Smooth muscle cell (in vitro differentiated cells): ENCODE measurements at regions not wholly inside any gene's neighbourhood (a gene's known extent, or its start where the extent isn't known, plus 50 kb on each side); places are given as distances from the start of the nearest gene placed in this dataset.

Experiments used
- DNase-seq: peaks from one replicate; lab custom pipeline; 2025; ENCODE audit not compliant: unreplicated experiment; lab: John Stamatoyannopoulos, UW
- H2AFZ ChIP-seq: fragments of 200-600 bp; sonication (generic); 2 replicates; pipeline ENCODE4 v1.6.0; 2016; ENCODE audit warnings: antibody characterized with exemption, low read depth, mild to moderate bottlenecking
- H3F3A ChIP-seq: fragments of 200-600 bp; sonication (generic); 2 replicates; pipeline ENCODE4 v1.6.0; 2017; ENCODE audit warnings: antibody characterized with exemption, low read depth
- H3K27ac ChIP-seq: fragments of 200-600 bp; sonication (generic); 2 replicates; pipeline ENCODE4 v1.5.1; 2016; ENCODE audit warnings: low read depth, mild to moderate bottlenecking
- H3K27me3 ChIP-seq: fragments of 200-600 bp; sonication (generic); 2 replicates; pipeline ENCODE4 v1.6.1; 2016; ENCODE audit warnings: low read depth, mild to moderate bottlenecking
- H3K36me3 ChIP-seq: fragments of 200-600 bp; sonication (generic); 2 replicates; pipeline ENCODE4 v1.5.1; 2016; ENCODE audit warnings: low read depth
- H3K4me1 ChIP-seq: fragments of 200-600 bp; sonication (generic); 2 replicates; pipeline ENCODE4 v1.5.1; 2016; ENCODE audit warnings: low read depth
- H3K4me2 ChIP-seq: fragments of 200-600 bp; sonication (generic); 2 replicates; pipeline ENCODE4 v1.6.0; 2016; ENCODE audit warnings: mild to moderate bottlenecking
- H3K4me3 ChIP-seq: fragments of 200-600 bp; sonication (generic); 2 replicates; pipeline ENCODE4 v1.5.1; 2016; ENCODE audit warnings: mild to moderate bottlenecking
- H3K79me2 ChIP-seq: fragments of 200-600 bp; sonication (generic); 2 replicates; pipeline ENCODE4 v1.6.0; 2016; ENCODE audit warnings: low read depth, mild to moderate bottlenecking
- H3K9ac ChIP-seq: fragments of 200-600 bp; sonication (generic); 2 replicates; pipeline ENCODE4 v1.6.0; 2016; ENCODE audit warnings: low read depth
- H3K9me3 ChIP-seq: fragments of 200-600 bp; sonication (generic); replicated peaks from 2 replicates; pipeline ENCODE4 v1.5.1; 2016; ENCODE audit warnings: low read depth
- H4K20me1 ChIP-seq: fragments of 200-600 bp; sonication (generic); 2 replicates; pipeline ENCODE4 v1.6.0; 2016; ENCODE audit warnings: low read depth
- WGBS: methylation state at CpG from one replicate; pipeline ENCODE4 v1.1.7; 2016; ENCODE audit warnings: low lambda C conversion rate; 5-methylcytosine and 5-hydroxymethylcytosine counted together
- TF ChIP-seq, protein P1 (sequence below): fragments of 200-600 bp; sonication (generic); IDR thresholded peaks from 2 replicates; pipeline ENCODE4 v1.5.1; 2017; ENCODE audit warnings: borderline replicate concordance, mild to moderate bottlenecking, antibody characterized with exemption; ENCODE audit not compliant: insufficient read depth, poor library complexity, severe bottlenecking

DNA sequence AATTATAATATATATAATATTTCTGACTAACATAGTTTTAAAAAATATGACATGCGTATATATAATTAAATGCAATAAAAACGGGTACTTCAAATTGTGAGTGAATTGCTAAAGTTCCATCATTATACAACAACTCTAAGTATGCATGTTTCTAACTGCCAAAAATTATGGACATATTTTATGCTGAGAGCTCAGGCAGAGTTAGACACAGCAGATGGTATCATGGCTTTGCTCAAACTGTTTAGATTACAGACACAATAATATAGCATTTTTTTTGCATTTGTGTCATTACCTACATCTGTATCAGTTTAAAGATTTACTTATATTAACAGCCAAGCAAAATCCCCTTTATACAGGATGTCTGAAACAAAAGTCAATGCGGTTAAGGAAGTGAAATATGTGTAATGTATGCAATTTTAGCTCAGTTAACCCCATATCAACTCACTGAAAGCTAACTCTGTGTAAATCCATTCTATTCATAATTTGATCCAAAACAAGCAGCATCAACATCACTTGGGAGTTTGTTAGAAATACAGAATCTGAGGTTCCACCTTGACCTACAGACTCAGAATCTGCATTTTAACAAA is 119.1 kb upstream of the CNKSR2 start:
- Histone ChIP-seq H3K4me2 (no peak overlapping the region), H3K79me2 (no peaks in the 10 kb centered on the region), H3K4me3 (no peak overlapping the region), H3K9me3 (no peaks in the 10 kb centered on the region), H3K27ac (no peak overlapping the region), H3F3A (no peaks in the 10 kb centered on the region), H3K4me1 (no peaks in the 10 kb centered on the region), H3K36me3 (no peaks in the 10 kb centered on the region), H2AFZ (no peak overlapping the region), H4K20me1 (no peaks in the 10 kb centered on the region), H3K9ac (no peak overlapping the region), H3K27me3 (no peaks in the 10 kb centered on the region)
- TF ChIP-seq, protein P1, sequence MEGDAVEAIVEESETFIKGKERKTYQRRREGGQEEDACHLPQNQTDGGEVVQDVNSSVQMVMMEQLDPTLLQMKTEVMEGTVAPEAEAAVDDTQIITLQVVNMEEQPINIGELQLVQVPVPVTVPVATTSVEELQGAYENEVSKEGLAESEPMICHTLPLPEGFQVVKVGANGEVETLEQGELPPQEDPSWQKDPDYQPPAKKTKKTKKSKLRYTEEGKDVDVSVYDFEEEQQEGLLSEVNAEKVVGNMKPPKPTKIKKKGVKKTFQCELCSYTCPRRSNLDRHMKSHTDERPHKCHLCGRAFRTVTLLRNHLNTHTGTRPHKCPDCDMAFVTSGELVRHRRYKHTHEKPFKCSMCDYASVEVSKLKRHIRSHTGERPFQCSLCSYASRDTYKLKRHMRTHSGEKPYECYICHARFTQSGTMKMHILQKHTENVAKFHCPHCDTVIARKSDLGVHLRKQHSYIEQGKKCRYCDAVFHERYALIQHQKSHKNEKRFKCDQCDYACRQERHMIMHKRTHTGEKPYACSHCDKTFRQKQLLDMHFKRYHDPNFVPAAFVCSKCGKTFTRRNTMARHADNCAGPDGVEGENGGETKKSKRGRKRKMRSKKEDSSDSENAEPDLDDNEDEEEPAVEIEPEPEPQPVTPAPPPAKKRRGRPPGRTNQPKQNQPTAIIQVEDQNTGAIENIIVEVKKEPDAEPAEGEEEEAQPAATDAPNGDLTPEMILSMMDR = no peak
- WGBS = 72% methylated on average over 3 of the region's 3 CpGs
- DNase-seq = no peak

DNA sequence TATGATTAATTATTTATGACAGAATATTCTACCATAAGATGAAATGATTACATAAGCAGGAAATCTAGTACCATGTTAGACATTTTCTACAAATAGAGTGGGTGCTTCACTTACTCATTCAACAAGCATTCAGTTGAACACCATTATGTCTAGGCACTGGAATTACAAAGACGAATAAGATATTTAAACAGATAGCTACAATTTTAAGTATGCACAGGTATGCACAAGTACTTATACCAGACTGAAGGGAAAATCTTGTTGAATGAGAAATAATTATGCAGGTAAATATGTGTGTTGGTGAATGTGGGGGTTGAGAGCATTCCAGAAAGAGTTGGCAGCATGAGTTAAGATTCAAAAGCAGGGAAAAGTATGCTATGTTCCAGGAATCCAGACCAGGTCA is 107.3 kb upstream of the CNKSR2 start:
- H3K36me3 ChIP-seq = no peaks in the 10 kb centered on the region
- H3K79me2 ChIP-seq = no peaks in the 10 kb centered on the region
- no peak overlapping the region for H3K9ac ChIP-seq
- TF ChIP-seq, protein P1 = no peak
- H3K27ac ChIP-seq = no peak overlapping the region
- 60% methylated on average over 1 of the region's 1 CpG for WGBS
- H4K20me1 ChIP-seq = no peaks in the 10 kb centered on the region
- H2AFZ ChIP-seq = no peak overlapping the region
- no peaks in the 10 kb centered on the region for H3K27me3 ChIP-seq
- H3F3A ChIP-seq = no peaks in the 10 kb centered on the region
- peaks cover 5% of the 10 kb centered on the region for H3K9me3 ChIP-seq
- H3K4me1 ChIP-seq = no peaks in the 10 kb centered on the region
- DNase-seq = no peak
- no peak overlapping the region for H3K4me2 ChIP-seq
- H3K4me3 ChIP-seq = no peak overlapping the region

DNA sequence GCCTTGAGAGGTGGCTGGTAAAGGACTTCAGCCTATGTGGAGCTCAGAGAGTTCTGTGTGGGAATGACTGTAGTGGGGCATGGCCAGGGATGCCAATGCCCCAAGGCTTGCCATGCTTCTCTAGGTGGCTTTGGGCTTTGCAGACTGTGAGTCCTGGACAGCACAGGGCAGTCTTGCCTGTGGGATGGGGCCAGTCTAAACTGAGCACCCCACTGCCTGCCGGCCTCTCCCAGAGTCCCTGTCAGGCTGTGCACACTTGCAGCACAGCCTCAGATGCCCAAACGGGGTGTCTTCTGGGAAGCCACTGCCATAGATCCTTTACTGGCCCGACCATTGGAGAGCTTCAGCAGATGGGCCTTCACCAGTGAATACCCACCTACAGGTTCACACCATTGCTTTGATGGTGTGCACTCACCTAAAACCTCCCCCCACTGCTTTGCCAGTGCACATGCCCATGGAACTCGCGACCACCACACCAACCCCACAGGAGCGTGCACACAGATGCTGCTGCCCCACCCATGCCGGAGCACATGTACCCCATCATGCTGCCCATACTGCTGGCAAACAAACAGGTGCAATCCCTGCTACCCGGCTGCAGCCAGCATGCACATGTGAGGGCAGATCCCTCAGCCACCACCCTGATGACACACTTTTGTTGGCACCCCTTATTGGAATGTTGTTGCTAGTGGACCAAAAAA is 97.3 kb upstream of the CNKSR2 start:
- Histone ChIP-seq H3K27ac (no peak overlapping the region), H3K79me2 (no peaks in the 10 kb centered on the region), H3K36me3 (no peaks in the 10 kb centered on the region), H3K9ac (no peak overlapping the region), H2AFZ (no peak overlapping the region), H4K20me1 (no peaks in the 10 kb centered on the region), H3K27me3 (no peaks in the 10 kb centered on the region), H3K9me3 (no peaks in the 10 kb centered on the region), H3K4me2 (no peak overlapping the region), H3F3A (no peaks in the 10 kb centered on the region), H3K4me3 (no peak overlapping the region), H3K4me1 (no peaks in the 10 kb centered on the region)
- no peak for DNase-seq
- TF ChIP-seq, protein P1 = no peak
- WGBS = 81% methylated on average over 8 of the region's 8 CpGs

DNA sequence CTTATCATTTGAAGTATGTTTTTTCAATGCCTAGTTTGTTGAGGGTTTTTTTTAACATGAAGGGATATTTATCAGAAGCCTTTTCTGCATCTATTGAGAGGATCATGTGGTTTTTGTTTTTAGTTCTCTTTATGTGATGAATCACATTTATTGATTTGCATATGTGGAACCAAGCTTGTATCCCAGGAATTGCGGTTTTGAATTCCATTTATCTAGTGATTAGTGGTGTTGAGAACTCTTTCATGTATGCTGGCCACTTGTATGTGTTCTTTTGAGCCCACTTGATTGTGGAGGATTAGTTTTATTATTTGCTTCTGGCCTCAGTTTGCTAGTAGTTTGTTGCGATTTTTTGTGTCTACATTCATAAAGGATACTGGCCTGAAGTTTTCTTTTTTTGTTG is 85.0 kb upstream of the CNKSR2 start:
- Histone ChIP-seq H3K9me3 (no peaks in the 10 kb centered on the region), H3K27me3 (no peaks in the 10 kb centered on the region), H3K4me3 (no peak overlapping the region), H3K79me2 (no peaks in the 10 kb centered on the region), H3F3A (no peaks in the 10 kb centered on the region), H2AFZ (no peak overlapping the region), H3K4me1 (no peaks in the 10 kb centered on the region), H3K36me3 (no peaks in the 10 kb centered on the region), H3K9ac (no peak overlapping the region), H3K27ac (no peak overlapping the region), H4K20me1 (no peaks in the 10 kb centered on the region), H3K4me2 (no peak overlapping the region)
- no peak for DNase-seq
- WGBS = 67% methylated on average over 2 of the region's 2 CpGs
- TF ChIP-seq, protein P1 = no peak
